Breast epithelium (tissue), 3 donors: ENCODE measurements at regions not wholly inside any gene's neighbourhood (a gene's known extent, or its start where the extent isn't known, plus 50 kb on each side); places are given as distances from the start of the nearest gene placed in this dataset.

ENCODE experiments used
- CTCF ChIP-seq, 3 donors: fragments of 450-650 bp; IDR thresholded peaks; one replicate each; pipeline ENCODE4 v1.5.1; 2016 to 2017; ENCODE audit warnings: antibody characterized with exemption in 3 of 3, mild to moderate bottlenecking in 3 of 3, moderate library complexity in 3 of 3
- POLR2AphosphoS5 ChIP-seq, 3 donors: sonication (generic); formaldehyde crosslinking; IDR thresholded peaks; one replicate each; pipeline ENCODE4 v1.6.1; 2017; ENCODE audit warnings: antibody characterized with exemption in 3 of 3

- TF ChIP-seq CTCF (IDR thresholded peaks at IDR 0.05) (no peak), POLR2AphosphoS5 (IDR thresholded peaks at IDR 0.05) (no peak)
Measured at GRCh38 chr20:11813106-11813890, 104.4 kb upstream of the BTBD3 start.
